Osteoblast (primary cell): ENCODE measurements at regions not wholly inside any gene's neighbourhood (a gene's known extent, or its start where the extent isn't known, plus 50 kb on each side); places are given as distances from the start of the nearest gene placed in this dataset.

Experiments used
- DNase-seq: peaks from one replicate; pipeline ENCODE4 v3.0.0; 2011; ENCODE audit warnings: low spot score, mixed read lengths; ENCODE audit not compliant: insufficient read length; ENCODE audit errors: missing footprints
- H2AFZ ChIP-seq: 2 replicates; pipeline ENCODE4 v1.6.0; 2011; ENCODE audit warnings: mild to moderate bottlenecking, low read length
- H3K27ac ChIP-seq: 2 replicates; pipeline ENCODE4 v1.5.1; 2011; ENCODE audit warnings: mild to moderate bottlenecking, low read depth, low read length, moderate library complexity
- H3K27me3 ChIP-seq: 2 replicates; pipeline ENCODE4 v1.6.0; 2012; ENCODE audit warnings: mild to moderate bottlenecking, control low read depth, inconsistent platforms, low read length, moderate library complexity; ENCODE audit not compliant: insufficient read depth
- H3K36me3 ChIP-seq: 2 replicates; pipeline ENCODE4 v1.5.1; 2011; ENCODE audit warnings: mild to moderate bottlenecking, low read length, control low read depth, moderate library complexity; ENCODE audit not compliant: insufficient read depth
- H3K4me1 ChIP-seq: 2 replicates; pipeline ENCODE4 v1.5.1; 2011; ENCODE audit warnings: mild to moderate bottlenecking, low read length, control low read depth, moderate library complexity; ENCODE audit not compliant: insufficient read depth
- H3K4me2 ChIP-seq: 2 replicates; pipeline ENCODE4 v1.6.0; 2011; ENCODE audit warnings: mild to moderate bottlenecking, low read length; ENCODE audit not compliant: insufficient read depth
- H3K4me3 ChIP-seq: fragments of 200-600 bp; sonication (generic); 3 replicates; pipeline ENCODE4 v1.5.1; 2012; ENCODE audit warnings: mild to moderate bottlenecking, low read length, inconsistent platforms; ENCODE audit not compliant: insufficient read depth
- H3K79me2 ChIP-seq: 2 replicates; pipeline ENCODE4 v1.6.0; 2012; ENCODE audit warnings: mild to moderate bottlenecking, low read length, control low read depth, inconsistent platforms; ENCODE audit not compliant: insufficient read depth
- H3K9me3 ChIP-seq: 2 replicates; pipeline ENCODE4 v1.5.1; 2011; ENCODE audit warnings: low read depth, low read length, control low read depth
- H4K20me1 ChIP-seq: 2 replicates; pipeline ENCODE4 v1.6.0; 2012; ENCODE audit warnings: mild to moderate bottlenecking, low read length, control low read depth; ENCODE audit not compliant: insufficient read depth
- CTCF ChIP-seq: IDR thresholded peaks from 2 replicates; pipeline ENCODE4 v1.5.1; 2011; ENCODE audit warnings: mild to moderate bottlenecking, low read depth, low read length, moderate library complexity; ENCODE audit errors: extremely low read depth

GRCh38 chr3:194029846-194030245 lies 106.1 kb upstream of the HES1 start:
- peaks cover 3% of the 10 kb centered on the region for H4K20me1 ChIP-seq
- no peak overlapping the region for H3K4me2 ChIP-seq
- H3K36me3 ChIP-seq: no peaks in the 10 kb centered on the region
- H3K4me3 ChIP-seq: no peak overlapping the region
- TF ChIP-seq CTCF: no peak
- H3K27ac ChIP-seq: no peak overlapping the region
- H2AFZ ChIP-seq: no peak overlapping the region
- H3K79me2 ChIP-seq: no peaks in the 10 kb centered on the region
- H3K27me3 ChIP-seq: peaks cover 34% of the 10 kb centered on the region
- no peak for DNase-seq
- no peaks in the 10 kb centered on the region for H3K4me1 ChIP-seq
- H3K9me3 ChIP-seq: no peaks in the 10 kb centered on the region

GRCh38 chr3:194030372-194030771 lies 105.6 kb upstream of the HES1 start:
- Histone ChIP-seq H3K79me2 (no peaks in the 10 kb centered on the region), H3K36me3 (no peaks in the 10 kb centered on the region), H3K4me1 (no peaks in the 10 kb centered on the region), H3K4me2 (no peak overlapping the region), H3K4me3 (no peak overlapping the region), H2AFZ (no peak overlapping the region), H3K27ac (no peak overlapping the region), H4K20me1 (peaks cover 3% of the 10 kb centered on the region), H3K9me3 (no peaks in the 10 kb centered on the region), H3K27me3 (peaks cover 34% of the 10 kb centered on the region)
- DNase-seq: no peak
- TF ChIP-seq CTCF: no peak

GRCh38 chr3:194031349-194031748 lies 104.6 kb upstream of the HES1 start:
- no peak overlapping the region for H3K4me2 ChIP-seq
- H3K4me1 ChIP-seq: no peaks in the 10 kb centered on the region
- peaks cover 32% of the 10 kb centered on the region for H3K27me3 ChIP-seq
- no peak overlapping the region for H3K27ac ChIP-seq
- peaks cover 3% of the 10 kb centered on the region for H4K20me1 ChIP-seq
- no peak for TF ChIP-seq CTCF
- no peaks in the 10 kb centered on the region for H3K9me3 ChIP-seq
- H3K79me2 ChIP-seq: no peaks in the 10 kb centered on the region
- H3K4me3 ChIP-seq: no peak overlapping the region
- no peak for DNase-seq
- H2AFZ ChIP-seq: no peak overlapping the region
- H3K36me3 ChIP-seq: no peaks in the 10 kb centered on the region

- TF ChIP-seq CTCF: no peak
- Histone ChIP-seq H3K79me2 (no peaks in the 10 kb centered on the region), H3K36me3 (no peaks in the 10 kb centered on the region), H3K4me1 (no peaks in the 10 kb centered on the region), H3K9me3 (no peaks in the 10 kb centered on the region), H4K20me1 (peaks cover 3% of the 10 kb centered on the region), H3K4me3 (no peak overlapping the region), H2AFZ (no peak overlapping the region), H3K4me2 (no peak overlapping the region), H3K27ac (no peak overlapping the region), H3K27me3 (peaks cover 26% of the 10 kb centered on the region)
- no peak for DNase-seq
Measured at GRCh38 chr3:194031867-194032635, 103.9 kb upstream of the HES1 start.
